GDM1 (cell line): ENCODE measurements at regions not wholly inside any gene's neighbourhood (a gene's known extent, or its start where the extent isn't known, plus 50 kb on each side); places are given as distances from the start of the nearest gene placed in this dataset.

Experiments used
- DNase-seq: peaks from one replicate; lab custom pipeline; 2025; lab: John Stamatoyannopoulos, UW

DNA sequence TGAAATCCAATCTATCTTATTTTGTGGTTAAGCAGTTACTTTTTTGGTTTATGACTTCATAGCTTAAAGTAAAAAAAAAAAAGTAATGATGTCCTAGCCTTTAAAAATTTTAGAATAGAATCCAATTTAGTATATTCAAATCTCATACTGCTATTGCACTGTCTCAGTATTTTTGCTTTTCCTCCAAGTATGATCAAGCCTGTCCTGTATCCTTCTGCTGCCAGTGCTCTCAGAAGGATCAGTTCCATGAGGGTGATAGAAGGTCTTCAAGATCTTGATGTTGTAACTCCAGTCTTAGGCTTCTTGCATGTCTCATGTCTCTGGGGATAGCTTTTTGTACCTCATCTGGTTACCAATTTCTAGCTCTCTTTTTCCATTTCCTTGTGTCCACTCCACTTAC, 324.2 kb upstream of the FAR2 start:
- DNase-seq, result no peak

DNA sequence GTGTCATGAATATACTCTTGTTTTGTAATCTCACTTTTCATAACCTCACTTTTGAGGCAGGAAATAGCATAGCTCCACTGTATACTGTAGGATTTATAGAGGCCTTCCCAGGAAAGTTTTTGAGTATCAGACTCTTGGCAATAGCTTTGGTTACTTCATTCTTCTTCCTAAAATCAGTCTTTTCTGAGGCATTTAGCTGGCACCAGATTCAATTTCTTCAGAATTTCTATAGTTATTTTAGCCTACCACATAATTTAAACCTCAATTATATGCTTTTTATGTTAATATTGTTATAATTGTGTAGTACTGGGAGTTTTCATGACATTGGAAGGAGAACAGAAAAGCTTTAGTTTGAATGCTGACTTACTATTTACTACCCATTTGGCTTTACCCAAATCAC, 322.3 kb upstream of the FAR2 start:
- no peak for DNase-seq

GRCh38 chr12:28827861-28828260, 321.2 kb upstream of the FAR2 start:
- DNase-seq, result no peak

- DNase-seq, result no peak
Measured at GRCh38 chr12:28828318-28828717, 320.8 kb upstream of the FAR2 start.

DNA sequence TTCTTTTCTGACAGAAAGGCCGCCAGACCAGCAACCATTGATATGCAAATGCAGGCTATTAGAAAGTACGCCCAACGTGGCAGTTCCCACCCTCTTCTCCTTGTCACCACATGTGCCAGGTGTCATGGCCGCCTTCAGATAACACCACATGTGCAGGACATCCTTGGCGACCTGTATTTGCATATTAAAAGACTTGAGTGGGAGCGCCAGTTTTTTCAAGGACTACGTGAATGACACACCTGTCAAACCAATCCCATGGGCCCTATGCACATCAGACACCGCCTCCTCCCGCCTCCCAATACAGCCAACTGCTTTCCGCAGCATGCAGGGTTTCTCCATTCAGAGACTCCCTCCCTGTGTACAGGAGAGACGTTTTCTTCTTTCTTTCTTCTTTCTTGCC, 318.6 kb upstream of the FAR2 start:
- DNase-seq, result no peak

GRCh38 chr12:28844718-28845117, 304.4 kb upstream of the FAR2 start:
- no peak for DNase-seq

- no peak for DNase-seq
Measured at GRCh38 chr12:28851781-28852180, 297.3 kb upstream of the FAR2 start.

DNA sequence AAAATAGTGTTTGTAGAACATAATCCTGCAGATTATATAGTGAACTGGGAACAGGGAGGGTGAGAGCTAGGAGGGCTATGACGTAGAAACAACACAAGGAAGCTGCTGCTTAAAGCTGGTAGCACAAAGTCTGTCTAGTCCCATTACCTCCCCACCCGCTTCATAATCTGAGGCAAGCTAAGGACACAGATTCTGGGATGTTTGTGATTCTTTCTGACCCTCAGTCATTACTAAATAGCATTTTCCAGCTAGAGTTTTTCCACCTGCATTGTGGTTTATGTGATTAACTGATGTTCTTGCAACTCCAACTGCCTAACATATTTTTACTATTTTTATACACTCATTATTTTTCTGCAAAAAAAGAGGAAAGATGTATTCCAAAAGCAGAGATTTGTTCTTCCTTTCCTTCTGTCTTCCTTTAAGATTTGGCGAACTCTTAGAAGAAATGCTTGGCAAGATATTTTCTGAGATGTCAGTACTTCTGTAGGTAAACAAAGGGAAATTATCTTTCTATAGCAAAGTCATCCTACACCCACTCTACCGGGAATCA, 293.2 kb upstream of the FAR2 start:
- DNase-seq, result no peak

DNA sequence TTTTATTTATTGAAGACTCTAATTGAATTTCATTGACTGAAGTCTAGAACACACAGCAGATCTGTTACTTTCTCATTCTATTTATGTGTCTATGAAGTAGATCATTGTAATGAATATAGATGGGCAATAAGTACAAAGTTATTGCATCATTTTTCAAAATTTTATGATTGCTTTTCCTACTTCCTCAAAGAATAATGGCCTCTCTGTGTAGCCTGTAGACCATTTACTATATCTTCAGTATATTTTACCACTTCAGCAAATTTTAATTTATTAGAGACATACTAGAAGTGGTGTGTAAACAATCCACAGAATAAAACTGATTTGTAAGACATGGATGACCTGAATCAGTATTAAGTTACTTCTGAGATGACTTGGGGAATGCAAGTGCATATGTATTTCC, 291.7 kb upstream of the FAR2 start:
- no peak for DNase-seq

DNA sequence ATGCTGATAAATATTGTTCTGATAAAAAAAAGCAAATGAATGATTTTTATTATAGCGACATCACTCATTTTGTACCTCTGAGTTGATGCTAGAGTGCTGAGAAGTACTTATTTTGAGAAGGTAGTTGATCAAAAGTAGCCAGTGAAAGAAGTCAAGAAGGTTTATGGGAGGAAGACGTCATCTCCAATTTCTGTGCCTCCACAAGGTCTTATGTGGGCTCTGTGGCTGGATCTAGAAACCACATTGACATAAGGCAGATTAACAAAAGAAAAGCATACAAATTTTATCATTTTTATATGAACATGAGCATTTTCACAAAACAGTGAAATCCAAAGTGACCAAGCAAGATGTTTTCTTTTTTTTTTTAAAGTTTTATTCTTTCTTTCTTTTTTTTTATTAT, 289.5 kb upstream of the FAR2 start:
- DNase-seq, result no peak

DNA sequence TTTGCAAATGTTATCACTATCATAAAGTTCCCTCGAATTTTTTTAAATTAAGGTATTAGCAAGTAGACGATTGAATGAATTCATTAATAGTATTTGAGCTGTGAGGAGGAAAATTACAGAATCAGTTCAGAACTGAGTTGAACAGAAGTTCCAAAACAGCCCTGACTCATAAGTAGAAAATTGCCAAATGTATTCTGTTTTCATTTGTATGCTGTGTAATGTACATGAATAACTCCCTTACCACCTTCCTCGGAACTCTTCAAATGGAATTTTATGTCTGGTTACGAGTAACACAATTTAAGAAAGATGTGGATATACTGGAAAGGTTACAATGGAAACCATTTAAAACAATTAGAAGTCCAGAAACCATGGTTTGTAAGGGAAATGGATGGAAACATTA, 283.3 kb upstream of the FAR2 start:
- DNase-seq, result no peak

DNA sequence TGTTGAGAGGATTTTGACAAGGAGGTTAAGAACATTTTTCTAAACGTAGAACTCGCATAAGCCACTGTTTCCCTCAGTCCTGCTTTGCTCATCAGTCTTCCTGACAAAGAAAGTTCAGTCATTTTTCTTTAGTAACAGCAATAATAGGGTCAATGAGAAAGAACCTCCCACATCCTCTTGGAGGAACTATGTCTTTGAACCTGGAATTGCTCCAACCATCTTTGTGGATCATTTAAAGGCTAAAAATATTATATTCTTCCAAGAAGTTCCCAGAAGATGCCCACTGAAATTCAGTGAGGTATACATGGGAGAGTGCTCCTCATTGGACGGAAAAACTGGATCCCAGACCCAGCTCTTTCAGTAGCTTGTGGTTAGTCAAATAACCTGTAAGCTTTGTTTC, 282.8 kb upstream of the FAR2 start:
- DNase-seq, result no peak

DNA sequence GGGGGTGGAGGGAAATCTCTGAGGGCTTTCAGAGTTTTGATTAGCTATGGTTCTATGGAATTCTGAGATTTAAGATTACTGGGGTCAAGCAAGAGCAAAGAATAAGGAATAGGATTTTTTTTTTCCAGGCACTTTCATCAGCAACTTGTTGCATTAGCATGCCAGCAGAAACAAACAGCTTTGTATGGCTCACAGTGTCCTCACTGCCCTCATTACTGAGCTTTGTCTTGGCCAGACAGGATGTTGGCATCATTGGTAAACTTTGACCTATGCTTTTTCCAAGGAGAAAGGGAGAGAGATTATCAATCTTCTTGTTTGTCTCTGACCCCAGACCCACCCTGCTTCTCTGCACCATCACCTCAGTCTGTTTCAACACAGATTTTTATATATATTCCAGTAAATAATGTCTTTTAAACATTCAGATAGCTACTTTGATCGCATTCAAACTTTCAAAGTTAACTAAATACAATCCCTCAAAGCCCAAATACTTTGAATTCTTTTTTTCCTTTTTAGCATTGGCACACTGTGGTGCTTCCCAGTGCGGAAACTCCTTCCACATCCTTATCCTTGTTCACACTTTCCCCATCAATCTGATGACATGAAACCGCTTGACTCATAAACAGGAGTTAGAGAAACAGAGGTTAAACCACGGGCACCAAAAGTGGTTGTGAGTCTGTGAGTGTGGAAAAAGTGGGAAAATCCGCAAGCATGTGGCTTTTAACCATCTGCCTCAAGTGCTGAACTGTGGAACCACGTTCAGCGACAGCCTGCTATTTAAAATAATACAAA, 282.2 kb upstream of the FAR2 start:
- DNase-seq, result no peak

DNA sequence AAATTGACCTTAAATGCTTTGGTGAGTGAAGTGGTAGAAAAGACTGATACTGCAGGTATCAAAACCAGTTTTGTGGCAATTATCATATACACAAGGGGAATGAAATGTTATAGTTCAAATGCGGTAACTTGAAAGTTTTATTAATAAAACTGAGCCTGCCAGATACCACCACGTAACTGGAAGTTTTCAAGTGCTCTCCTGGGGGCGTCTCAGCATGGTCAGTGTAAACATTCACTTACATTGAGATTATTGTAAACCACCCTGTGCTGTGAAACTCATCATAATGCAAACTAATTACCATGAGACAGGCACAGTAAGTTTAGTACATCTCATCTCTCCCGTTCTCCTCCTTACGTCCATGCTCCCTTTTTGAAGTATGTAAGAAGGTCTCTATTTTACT, 280.7 kb upstream of the FAR2 start:
- DNase-seq, result no peak

DNA sequence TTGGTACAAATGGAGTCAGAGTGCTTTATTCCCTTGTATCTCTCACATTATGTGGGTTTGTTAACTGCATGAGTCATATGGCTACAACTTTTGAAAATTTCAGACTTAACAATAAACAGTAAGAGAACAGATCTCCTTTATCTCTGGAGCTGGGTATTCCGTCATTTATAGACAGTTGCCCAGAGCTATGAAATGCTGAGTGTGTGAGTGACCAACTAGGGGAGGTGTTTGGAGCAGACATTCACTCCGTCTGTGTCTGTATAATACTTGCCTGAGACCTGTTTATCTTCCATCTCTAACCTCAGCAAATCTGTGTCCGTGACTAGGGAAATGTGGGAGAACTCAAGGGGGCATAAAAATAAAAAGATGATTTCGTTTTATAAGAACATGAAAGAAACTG, 279.9 kb upstream of the FAR2 start:
- no peak for DNase-seq

DNA sequence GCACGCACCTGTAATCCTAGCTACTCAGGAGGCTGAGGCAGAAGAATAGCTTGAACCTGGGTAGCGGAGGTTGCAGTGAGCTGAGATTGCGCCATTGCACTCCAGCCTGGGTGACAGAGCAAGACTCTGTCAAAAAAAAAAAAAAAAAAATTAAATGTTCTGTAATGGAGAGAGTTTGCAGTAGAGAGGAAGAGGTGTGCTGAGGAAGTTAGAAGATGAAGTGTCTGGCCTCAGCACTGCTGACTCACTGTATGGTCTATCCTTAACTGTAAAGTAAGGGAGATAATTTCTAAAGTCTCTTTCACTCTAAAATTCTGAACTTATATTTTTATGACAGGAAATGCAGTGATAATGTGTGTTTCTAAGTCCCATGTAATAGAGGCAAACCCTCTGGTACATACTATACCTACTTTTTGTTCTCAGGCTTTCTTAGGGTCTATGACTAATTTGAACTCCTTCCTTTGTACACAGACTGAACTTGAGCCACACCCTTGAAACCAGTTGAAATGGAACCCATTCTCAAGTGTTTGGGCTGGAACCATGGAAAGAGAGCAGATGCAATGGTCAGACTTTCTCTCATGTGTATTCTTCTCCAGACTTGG, 278.1 kb upstream of the FAR2 start:
- no peak for DNase-seq

GRCh38 chr12:28872654-28873268, 276.3 kb upstream of the FAR2 start:
- DNase-seq, result peak; percentile 5

GRCh38 chr12:28874758-28875157, 274.3 kb upstream of the FAR2 start:
- DNase-seq, result no peak

DNA sequence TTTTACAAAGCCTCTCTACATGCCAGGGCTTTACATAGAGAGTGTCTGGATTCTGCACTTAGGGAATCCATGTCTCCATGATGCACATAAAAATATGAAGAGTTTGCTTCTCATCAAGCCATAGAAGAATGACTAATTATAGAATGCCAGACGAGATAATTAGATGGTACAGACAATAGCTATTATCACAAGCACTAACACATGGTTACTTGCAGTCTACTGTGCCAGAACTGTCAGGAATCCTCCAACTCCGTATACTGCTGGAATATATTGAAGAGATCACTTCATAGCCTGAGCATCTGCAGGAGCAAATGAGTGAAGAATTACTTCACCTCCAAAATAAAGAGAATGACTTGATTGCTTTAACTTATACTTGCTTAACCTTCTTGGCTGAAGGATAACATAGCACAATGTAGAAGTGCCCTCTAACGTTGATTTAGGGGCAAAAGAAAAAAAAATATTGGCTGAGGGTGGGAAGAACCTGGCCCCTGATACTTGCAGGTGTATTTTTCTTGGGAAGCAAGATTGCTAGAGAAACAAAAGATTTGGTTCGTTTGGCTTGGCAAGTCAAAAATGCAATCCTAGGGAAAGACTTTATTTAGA, 272.8 kb upstream of the FAR2 start:
- DNase-seq, result no peak

GRCh38 chr12:28877854-28878253, 271.2 kb upstream of the FAR2 start:
- DNase-seq, result no peak

- no peak for DNase-seq
Measured at GRCh38 chr12:28878629-28879028, 270.4 kb upstream of the FAR2 start.

- no peak for DNase-seq
Measured at GRCh38 chr12:28879379-28879778, 269.7 kb upstream of the FAR2 start.

DNA sequence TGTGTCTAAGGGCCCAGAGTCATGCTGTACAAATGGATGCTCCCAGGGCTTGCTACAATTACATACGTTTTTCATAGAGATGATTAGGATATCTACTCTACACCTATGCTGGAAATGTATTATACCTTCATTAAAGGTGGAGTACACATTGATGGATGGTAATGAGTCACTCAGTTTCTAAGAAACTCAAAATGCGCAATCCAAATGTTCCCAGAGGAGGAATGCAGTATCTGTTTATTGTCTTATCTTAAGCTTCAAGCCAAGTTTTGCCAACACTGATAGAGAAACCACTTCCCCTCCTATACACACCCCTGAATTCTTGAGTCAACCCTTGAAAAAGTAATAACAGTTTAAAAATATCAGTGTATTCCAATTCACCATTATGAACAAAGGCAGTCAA, 266.6 kb upstream of the FAR2 start:
- DNase-seq, result no peak
